Suprapubic skin (tissue), 4 donors: ENCODE measurements at regions not wholly inside any gene's neighbourhood (a gene's known extent, or its start where the extent isn't known, plus 50 kb on each side); places are given as distances from the start of the nearest gene placed in this dataset.

Experiments used
- DNase-seq, 2 donors: peaks; one replicate each; pipeline ENCODE4 v3.0.0-alpha.2; 2019; ENCODE audit warnings: low spot score in 2 of 2
- H3K27ac ChIP-seq: fragments of 200-600 bp; sonication (generic); one replicate; pipeline ENCODE4 v1.5.1; 2019
- H3K27me3 ChIP-seq: fragments of 200-600 bp; sonication (generic); one replicate; pipeline ENCODE4 v1.5.1; 2019
- H3K36me3 ChIP-seq: fragments of 200-600 bp; sonication (generic); one replicate; pipeline ENCODE4 v1.5.1; 2019
- H3K4me1 ChIP-seq: fragments of 200-600 bp; sonication (generic); one replicate; pipeline ENCODE4 v1.5.1; 2019
- H3K4me3 ChIP-seq: fragments of 200-600 bp; sonication (generic); one replicate; pipeline ENCODE4 v1.5.1; 2019; ENCODE audit warnings: mild to moderate bottlenecking
- H3K9me3 ChIP-seq: fragments of 200-600 bp; sonication (generic); one replicate; pipeline ENCODE4 v1.5.1; 2019
- EP300 ChIP-seq: sonication (generic); formaldehyde crosslinking; IDR thresholded peaks from one replicate; pipeline ENCODE4 v1.6.1; 2017; ENCODE audit warnings: antibody characterized with exemption
- POLR2A ChIP-seq, 2 donors: fragments of 450-650 bp; IDR thresholded peaks; one replicate each; pipeline ENCODE4 v1.6.1; 2017; ENCODE audit warnings: antibody characterized with exemption in 2 of 2, mild to moderate bottlenecking in 2 of 2, moderate library complexity in 2 of 2
- POLR2AphosphoS5 ChIP-seq, 3 donors: sonication (generic); formaldehyde crosslinking; IDR thresholded peaks; one replicate each; pipeline ENCODE4 v1.6.1; 2017; ENCODE audit warnings: antibody characterized with exemption in 3 of 3
- WGBS: methylation state at CpG from one replicate; pipeline ENCODE4 v1.1.5; 2018; 5-methylcytosine and 5-hydroxymethylcytosine counted together
- TF ChIP-seq, protein P1 (sequence below), 2 donors: fragments of 200-600 bp in 1 of 2; fragments of 450-650 bp in 1 of 2; sonication (generic) in 1 of 2; IDR thresholded peaks; one replicate each; pipeline ENCODE4 v1.5.1; 2016 to 2019; ENCODE audit warnings: antibody characterized with exemption in 2 of 2, mild to moderate bottlenecking in 1 of 2, moderate library complexity in 1 of 2

DNA sequence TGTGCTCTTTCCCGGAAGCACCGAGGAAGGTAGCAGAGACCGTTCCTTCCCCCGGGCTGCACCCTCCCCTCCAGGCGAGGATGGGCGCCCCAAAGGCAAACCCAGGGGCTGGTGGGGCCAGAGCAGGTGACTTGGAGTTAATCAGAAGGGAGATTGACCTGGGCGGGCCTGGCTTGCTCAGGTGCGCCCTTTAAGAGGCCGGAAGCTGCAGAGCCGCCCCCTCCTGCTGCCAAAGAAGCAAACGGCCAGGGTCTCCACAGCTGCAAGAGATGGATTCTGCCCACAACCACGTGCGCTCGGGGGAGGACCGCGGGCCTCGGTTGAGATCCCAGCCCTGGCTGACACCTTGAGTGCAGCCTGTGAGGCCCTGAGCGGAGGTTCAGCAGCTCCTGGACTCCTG lies 218.2 kb upstream of the NAALADL2 start:
- Histone ChIP-seq H3K4me3 (no peak overlapping the region), H3K27ac (no peak overlapping the region), H3K4me1 (no peaks in the 10 kb centered on the region), H3K36me3 (no peaks in the 10 kb centered on the region), H3K9me3 (no peaks in the 10 kb centered on the region), H3K27me3 (no peaks in the 10 kb centered on the region)
- no peak for DNase-seq
- TF ChIP-seq, protein P1, sequence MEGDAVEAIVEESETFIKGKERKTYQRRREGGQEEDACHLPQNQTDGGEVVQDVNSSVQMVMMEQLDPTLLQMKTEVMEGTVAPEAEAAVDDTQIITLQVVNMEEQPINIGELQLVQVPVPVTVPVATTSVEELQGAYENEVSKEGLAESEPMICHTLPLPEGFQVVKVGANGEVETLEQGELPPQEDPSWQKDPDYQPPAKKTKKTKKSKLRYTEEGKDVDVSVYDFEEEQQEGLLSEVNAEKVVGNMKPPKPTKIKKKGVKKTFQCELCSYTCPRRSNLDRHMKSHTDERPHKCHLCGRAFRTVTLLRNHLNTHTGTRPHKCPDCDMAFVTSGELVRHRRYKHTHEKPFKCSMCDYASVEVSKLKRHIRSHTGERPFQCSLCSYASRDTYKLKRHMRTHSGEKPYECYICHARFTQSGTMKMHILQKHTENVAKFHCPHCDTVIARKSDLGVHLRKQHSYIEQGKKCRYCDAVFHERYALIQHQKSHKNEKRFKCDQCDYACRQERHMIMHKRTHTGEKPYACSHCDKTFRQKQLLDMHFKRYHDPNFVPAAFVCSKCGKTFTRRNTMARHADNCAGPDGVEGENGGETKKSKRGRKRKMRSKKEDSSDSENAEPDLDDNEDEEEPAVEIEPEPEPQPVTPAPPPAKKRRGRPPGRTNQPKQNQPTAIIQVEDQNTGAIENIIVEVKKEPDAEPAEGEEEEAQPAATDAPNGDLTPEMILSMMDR (IDR thresholded peaks at IDR 0.05), result no peak
- TF ChIP-seq EP300 (no peak), POLR2A (IDR thresholded peaks at IDR 0.05) (no peak), POLR2AphosphoS5 (IDR thresholded peaks at IDR 0.05) (no peak)
- WGBS, result 95% methylated on average over 8 of the region's 18 CpGs

DNA sequence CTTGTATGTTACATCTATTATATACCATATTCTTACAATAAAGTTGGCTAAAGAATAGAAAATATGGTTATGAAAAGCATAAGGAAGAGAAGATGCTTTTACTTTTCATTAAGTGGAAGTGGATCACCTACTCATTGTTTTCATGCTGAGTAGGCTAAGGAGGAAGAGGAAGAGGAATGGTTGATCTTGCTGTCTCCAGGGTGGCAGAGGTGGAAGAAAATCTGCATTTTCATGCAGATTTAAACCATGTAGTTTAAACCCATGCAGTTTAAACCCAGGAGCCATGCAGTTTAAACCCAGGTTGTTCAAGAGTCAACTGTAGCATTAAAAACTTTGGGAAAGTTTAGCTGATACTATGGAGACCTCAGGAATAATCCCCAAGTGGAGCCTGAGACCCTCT lies 214.8 kb upstream of the NAALADL2 start:
- no peak for DNase-seq
- Histone ChIP-seq H3K4me3 (no peak overlapping the region), H3K9me3 (no peaks in the 10 kb centered on the region), H3K27me3 (no peaks in the 10 kb centered on the region), H3K27ac (no peak overlapping the region), H3K4me1 (no peaks in the 10 kb centered on the region), H3K36me3 (no peaks in the 10 kb centered on the region)
- no peak for TF ChIP-seq POLR2AphosphoS5 (IDR thresholded peaks at IDR 0.05)
- TF ChIP-seq EP300, result no peak
- TF ChIP-seq, protein P1 (IDR thresholded peaks at IDR 0.05), result no peak
- TF ChIP-seq POLR2A (IDR thresholded peaks at IDR 0.05), result no peak

DNA sequence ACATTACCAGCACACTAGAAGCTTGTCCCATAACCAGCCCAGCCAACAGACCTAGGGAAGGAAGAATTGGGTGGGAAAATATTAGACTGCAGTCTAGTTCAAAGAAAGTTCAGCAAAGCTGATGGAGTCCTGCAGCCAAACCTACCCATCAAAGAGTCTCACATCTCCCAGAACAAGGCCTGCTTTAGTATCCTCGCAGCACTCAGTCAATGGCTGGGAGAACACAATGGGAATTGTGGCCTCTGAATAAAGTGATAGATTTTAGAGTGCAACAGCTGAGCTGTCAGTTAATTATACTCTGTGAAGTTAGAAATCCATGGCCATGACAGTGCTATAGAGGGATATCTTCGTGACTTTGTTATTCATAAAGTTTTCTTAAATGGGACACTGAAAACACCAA lies 207.2 kb upstream of the NAALADL2 start:
- H3K9me3 ChIP-seq, result no peaks in the 10 kb centered on the region
- H3K4me1 ChIP-seq, result no peaks in the 10 kb centered on the region
- no peak overlapping the region for H3K4me3 ChIP-seq
- TF ChIP-seq POLR2AphosphoS5 (IDR thresholded peaks at IDR 0.05) (no peak), POLR2A (IDR thresholded peaks at IDR 0.05) (no peak), EP300 (no peak)
- TF ChIP-seq, protein P1 (IDR thresholded peaks at IDR 0.05), result no peak
- DNase-seq, result no peak
- no peak overlapping the region for H3K27ac ChIP-seq
- 93% methylated on average over 2 of the region's 2 CpGs for WGBS
- no peaks in the 10 kb centered on the region for H3K36me3 ChIP-seq
- no peaks in the 10 kb centered on the region for H3K27me3 ChIP-seq

DNA sequence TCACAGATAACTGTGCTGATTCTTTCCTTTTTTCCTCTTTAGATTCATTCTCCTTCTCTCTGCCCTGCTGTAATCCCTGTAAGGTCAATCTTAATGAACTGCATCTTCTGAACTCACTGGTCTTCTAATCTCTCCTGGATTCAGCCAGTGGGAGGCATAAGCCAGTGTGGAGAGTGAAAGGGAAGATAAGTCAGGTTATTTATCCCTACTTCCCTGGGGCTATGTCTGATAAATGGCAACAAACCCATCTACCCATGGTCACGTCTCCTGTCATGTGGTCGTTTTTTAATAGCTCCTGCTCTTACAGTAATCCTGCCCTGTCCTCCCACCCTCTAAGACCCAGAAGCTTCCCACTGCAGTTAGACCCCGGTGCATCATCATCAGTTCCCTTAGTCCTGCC lies 199.6 kb upstream of the NAALADL2 start:
- WGBS, result 78% methylated on average over 3 of the region's 3 CpGs
- TF ChIP-seq, protein P1 (IDR thresholded peaks at IDR 0.05), result no peak
- no peak for TF ChIP-seq POLR2AphosphoS5 (IDR thresholded peaks at IDR 0.05)
- no peak for TF ChIP-seq EP300
- TF ChIP-seq POLR2A (IDR thresholded peaks at IDR 0.05), result no peak
- Histone ChIP-seq H3K36me3 (no peaks in the 10 kb centered on the region), H3K9me3 (no peaks in the 10 kb centered on the region), H3K4me1 (no peaks in the 10 kb centered on the region), H3K4me3 (no peak overlapping the region), H3K27me3 (no peaks in the 10 kb centered on the region), H3K27ac (no peak overlapping the region)
- DNase-seq, result no peak

DNA sequence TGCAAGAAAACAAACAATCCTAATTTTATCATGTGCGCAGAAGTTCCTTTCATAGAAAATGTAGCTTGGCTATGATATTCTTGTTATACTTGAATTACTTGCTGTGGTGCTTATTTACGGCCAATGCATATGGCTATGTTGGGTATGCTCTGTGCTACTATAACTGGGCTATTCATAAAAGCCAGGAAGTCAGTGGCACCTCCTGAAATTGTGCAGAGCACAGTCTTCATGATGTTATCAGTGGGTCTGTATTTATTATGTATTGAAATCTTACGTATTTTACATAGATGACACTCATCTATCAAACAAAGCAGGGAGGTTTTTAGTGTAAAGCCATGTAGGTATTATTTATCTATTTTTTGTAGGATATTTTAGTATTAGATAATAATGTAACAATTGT lies 196.5 kb upstream of the NAALADL2 start:
- no peaks in the 10 kb centered on the region for H3K4me1 ChIP-seq
- no peaks in the 10 kb centered on the region for H3K36me3 ChIP-seq
- no peaks in the 10 kb centered on the region for H3K27me3 ChIP-seq
- H3K4me3 ChIP-seq, result no peak overlapping the region
- WGBS, result 81% methylated on average over 3 of the region's 3 CpGs
- H3K9me3 ChIP-seq, result no peaks in the 10 kb centered on the region
- TF ChIP-seq EP300 (no peak), POLR2A (IDR thresholded peaks at IDR 0.05) (no peak), POLR2AphosphoS5 (IDR thresholded peaks at IDR 0.05) (no peak)
- TF ChIP-seq, protein P1 (IDR thresholded peaks at IDR 0.05), result no peak
- H3K27ac ChIP-seq, result no peak overlapping the region
- DNase-seq, result no peak
